Tibial artery (tissue), 4 donors: ENCODE measurements at regions not wholly inside any gene's neighbourhood (a gene's known extent, or its start where the extent isn't known, plus 50 kb on each side); places are given as distances from the start of the nearest gene placed in this dataset.

ENCODE experiments used
- DNase-seq, 2 donors: peaks; one replicate each; pipeline ENCODE4 v3.0.0-alpha.2; 2019
- H3K27ac ChIP-seq, 2 donors: fragments of 200-600 bp; sonication (generic) in 1 of 2; 1 replicate in 1 of 2; 2 replicates in 1 of 2; pipeline ENCODE4 v1.5.1; 2018 to 2019; ENCODE audit warnings: mild to moderate bottlenecking in 1 of 2
- H3K27me3 ChIP-seq, 2 donors: fragments of 200-600 bp; sonication (generic) in 1 of 2; one replicate each; pipeline versions ENCODE4 v1.5.1 to v1.6.0; 2016 to 2019
- H3K36me3 ChIP-seq, 3 donors: fragments of 200-600 bp; sonication (generic) in 2 of 3; one replicate each; pipeline ENCODE4 v1.5.1; 2016 to 2019; ENCODE audit warnings: mild to moderate bottlenecking in 2 of 3
- H3K4me1 ChIP-seq, 4 donors: fragments of 200-600 bp; sonication (generic) in 2 of 4; 1 replicate in 3 of 4; 2 replicates in 1 of 4; pipeline ENCODE4 v1.5.1; 2016 to 2019
- H3K4me3 ChIP-seq, 2 donors: fragments of 200-600 bp; sonication (generic) in 1 of 2; 1 replicate in 1 of 2; 2 replicates in 1 of 2; pipeline ENCODE4 v1.5.1; 2018 to 2019; ENCODE audit warnings: mild to moderate bottlenecking in 2 of 2
- H3K9me3 ChIP-seq, 3 donors: fragments of 200-600 bp; sonication (generic) in 1 of 3; one replicate each; pipeline ENCODE4 v1.5.1; 2016 to 2019
- CTCF ChIP-seq, 2 experiments: fragments of 200-600 bp in 1 of 2; fragments of 450-650 bp in 1 of 2; IDR thresholded peaks; one replicate each; pipeline ENCODE4 v1.5.1; 2017 to 2019; ENCODE audit warnings: antibody characterized with exemption in 2 of 2, mild to moderate bottlenecking in 1 of 2, moderate library complexity in 1 of 2
- intact Hi-C: fragments of 100-400 bp; cut with DNase I; formaldehyde crosslinking; loops from one replicate; pipeline ENCODE4 v1.15.0; 2023; ENCODE audit warnings: low total_unique reads

- DNase-seq = no peak
- intact Hi-C loops = no loop called here
- Histone ChIP-seq H3K4me3 (no peak overlapping the region), H3K36me3 (no peaks in the 10 kb centered on the region), H3K27me3 (no peaks in the 10 kb centered on the region), H3K4me1 (peaks cover 0 to 9% (median 4%) of the 10 kb centered on the region in 4 donors), H3K9me3 (no peaks in the 10 kb centered on the region), H3K27ac (no peak overlapping the region)
- TF ChIP-seq CTCF (IDR thresholded peaks at IDR 0.05) = no peak
Observed at GRCh38 chr17:69728816-69729215, 314.3 kb downstream of the MAP2K6 start.

GRCh38 chr17:69729944-69730343 lies 315.4 kb downstream of the MAP2K6 start:
- Histone ChIP-seq H3K9me3 (no peaks in the 10 kb centered on the region), H3K36me3 (no peaks in the 10 kb centered on the region), H3K27ac (no peak overlapping the region), H3K27me3 (no peaks in the 10 kb centered on the region), H3K4me1 (peaks cover 0 to 18% (median 6%) of the 10 kb centered on the region in 4 donors), H3K4me3 (no peak overlapping the region)
- intact Hi-C loops = no loop called here
- DNase-seq = no peak
- TF ChIP-seq CTCF (IDR thresholded peaks at IDR 0.05) = no peak

- TF ChIP-seq CTCF (IDR thresholded peaks at IDR 0.05) = no peak
- intact Hi-C loops = no loop called here
- Histone ChIP-seq H3K9me3 (no peaks in the 10 kb centered on the region), H3K36me3 (no peaks in the 10 kb centered on the region), H3K4me1 (peaks cover 0 to 18% (median 6%) of the 10 kb centered on the region in 4 donors), H3K27ac (no peak overlapping the region), H3K27me3 (no peaks in the 10 kb centered on the region), H3K4me3 (no peak overlapping the region)
- DNase-seq = no peak
Observed at GRCh38 chr17:69732272-69732918, 317.9 kb downstream of the MAP2K6 start.

- Histone ChIP-seq H3K4me3 (no peak overlapping the region), H3K4me1 (peaks cover 0 to 18% (median 6%) of the 10 kb centered on the region in 4 donors), H3K36me3 (no peaks in the 10 kb centered on the region), H3K27ac (peak overlapping the region in 1 of 2 donors; percentile 6), H3K27me3 (no peaks in the 10 kb centered on the region), H3K9me3 (no peaks in the 10 kb centered on the region)
- peak in 1 of 2 donors; percentile 27 for DNase-seq
- intact Hi-C loops = no loop called here
- no peak for TF ChIP-seq CTCF (IDR thresholded peaks at IDR 0.05)
Observed at GRCh38 chr17:69733171-69734012, 318.9 kb downstream of the MAP2K6 start.

- no peak for DNase-seq
- H3K4me3 ChIP-seq = no peak overlapping the region
- H3K9me3 ChIP-seq = no peaks in the 10 kb centered on the region
- intact Hi-C loops = no loop called here
- TF ChIP-seq CTCF (IDR thresholded peaks at IDR 0.05) = no peak
- H3K4me1 ChIP-seq = peaks cover 0 to 18% (median 6%) of the 10 kb centered on the region in 4 donors
- H3K27ac ChIP-seq = no peak overlapping the region
- no peaks in the 10 kb centered on the region for H3K36me3 ChIP-seq
- H3K27me3 ChIP-seq = no peaks in the 10 kb centered on the region
Observed at GRCh38 chr17:69734656-69735055, 320.2 kb downstream of the MAP2K6 start.
